Ectodermal cell (in vitro differentiated cells): ENCODE measurements at regions not wholly inside any gene's neighbourhood (a gene's known extent, or its start where the extent isn't known, plus 50 kb on each side); places are given as distances from the start of the nearest gene placed in this dataset.

Experiments
- H3K27ac ChIP-seq: 2 replicates; pipeline ENCODE4 v1.7.0; 2013; ENCODE audit warnings: mild to moderate bottlenecking, low read depth, low read length; ENCODE audit not compliant: insufficient read depth, poor library complexity, severe bottlenecking
- H3K27me3 ChIP-seq: 2 replicates; pipeline ENCODE4 v1.7.0; 2013; ENCODE audit warnings: mild to moderate bottlenecking, low read length; ENCODE audit not compliant: insufficient read depth, control insufficient read depth, poor library complexity, severe bottlenecking
- H3K36me3 ChIP-seq: one replicate; pipeline ENCODE4 v1.7.0; 2013; ENCODE audit warnings: low read length; ENCODE audit not compliant: control insufficient read depth, insufficient read depth
- H3K4me1 ChIP-seq: one replicate; pipeline ENCODE4 v1.7.0; 2013; ENCODE audit warnings: low read length; ENCODE audit not compliant: control insufficient read depth, insufficient read depth
- H3K4me3 ChIP-seq: 2 replicates; pipeline ENCODE4 v1.7.0; 2013; ENCODE audit warnings: low read depth, low read length, control low read depth; ENCODE audit not compliant: insufficient read depth
- H3K9me3 ChIP-seq: 2 replicates; pipeline ENCODE4 v1.7.0; 2013; ENCODE audit warnings: mild to moderate bottlenecking, low read length, moderate library complexity; ENCODE audit not compliant: control insufficient read depth
- WGBS, 2 experiments: methylation state at CpG; one replicate each; pipeline ENCODE4 v1.1.7; 2013; ENCODE audit warnings: missing lambda C conversion rate in 2 of 2; 5-methylcytosine and 5-hydroxymethylcytosine counted together

DNA sequence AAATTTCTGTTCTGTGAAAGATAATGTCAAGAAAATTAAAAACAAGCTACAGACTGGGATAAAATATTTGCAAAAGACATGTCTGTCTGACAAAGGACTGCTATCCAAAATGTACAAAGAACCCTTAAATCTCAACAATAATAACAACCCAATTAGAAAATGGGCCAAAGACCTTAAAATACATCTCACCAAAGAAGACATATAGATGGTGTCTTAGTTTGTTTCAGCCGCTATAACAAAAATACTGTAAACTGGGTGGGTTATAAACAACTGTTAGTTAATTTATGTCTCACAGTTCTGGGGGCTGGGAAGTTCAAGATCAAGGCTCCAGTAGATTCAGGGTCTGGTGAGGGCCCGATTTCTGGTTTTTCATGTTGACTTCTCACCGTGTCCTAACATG is 106.2 kb upstream of the AGTR1 start:
- Histone ChIP-seq H3K4me3 (no peak overlapping the region), H3K36me3 (no peaks in the 10 kb centered on the region), H3K27ac (no peak overlapping the region), H3K27me3 (no peaks in the 10 kb centered on the region), H3K4me1 (no peaks in the 10 kb centered on the region), H3K9me3 (no peaks in the 10 kb centered on the region)
- WGBS, 2 experiments = 91 to 93% methylated on average over 3 of the region's 3 CpGs

DNA sequence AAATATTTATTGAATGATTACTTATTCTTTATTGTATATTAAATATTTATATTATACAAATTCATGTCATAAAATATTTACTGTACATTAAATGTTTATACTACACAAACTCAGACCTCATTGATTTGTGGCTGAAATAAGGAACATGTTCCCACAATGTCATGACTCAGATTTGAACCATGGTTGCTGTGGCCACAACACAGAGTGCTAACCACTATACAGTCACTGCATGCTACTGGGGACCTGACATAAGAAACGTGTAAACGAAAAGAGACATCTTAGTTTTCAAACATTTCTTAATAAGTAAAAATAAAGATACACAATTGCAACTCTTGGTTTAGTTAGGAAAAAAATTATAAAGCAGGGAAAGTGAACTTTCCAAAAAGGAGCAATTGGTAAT is 99.1 kb upstream of the AGTR1 start:
- no peaks in the 10 kb centered on the region for H3K27me3 ChIP-seq
- no peaks in the 10 kb centered on the region for H3K4me1 ChIP-seq
- no CpG with 5 or more reads among the region's 2 CpGs for WGBS, 2 experiments
- H3K4me3 ChIP-seq = no peak overlapping the region
- no peaks in the 10 kb centered on the region for H3K9me3 ChIP-seq
- H3K36me3 ChIP-seq = no peaks in the 10 kb centered on the region
- no peak overlapping the region for H3K27ac ChIP-seq

- Histone ChIP-seq H3K27ac (no peak overlapping the region), H3K4me1 (no peaks in the 10 kb centered on the region)
- 88 to 95% methylated on average over 5 of the region's 5 CpGs for WGBS, 2 experiments
Measured at GRCh38 chr3:148599481-148599880, 98.2 kb upstream of the AGTR1 start.

GRCh38 chr3:148600440-148600839 is 97.3 kb upstream of the AGTR1 start:
- Histone ChIP-seq H3K4me3 (no peak overlapping the region), H3K27ac (no peak overlapping the region), H3K9me3 (no peaks in the 10 kb centered on the region), H3K36me3 (no peaks in the 10 kb centered on the region), H3K27me3 (no peaks in the 10 kb centered on the region), H3K4me1 (no peaks in the 10 kb centered on the region)
- 82 to 100% methylated on average over 1 of the region's 1 CpG for WGBS, 2 experiments

More at GRCh38 chr3:148599481-148599880, 98.2 kb upstream of the AGTR1 start:
- Histone ChIP-seq H3K27me3 (no peaks in the 10 kb centered on the region), H3K4me3 (no peak overlapping the region), H3K9me3 (no peaks in the 10 kb centered on the region), H3K36me3 (no peaks in the 10 kb centered on the region)

DNA sequence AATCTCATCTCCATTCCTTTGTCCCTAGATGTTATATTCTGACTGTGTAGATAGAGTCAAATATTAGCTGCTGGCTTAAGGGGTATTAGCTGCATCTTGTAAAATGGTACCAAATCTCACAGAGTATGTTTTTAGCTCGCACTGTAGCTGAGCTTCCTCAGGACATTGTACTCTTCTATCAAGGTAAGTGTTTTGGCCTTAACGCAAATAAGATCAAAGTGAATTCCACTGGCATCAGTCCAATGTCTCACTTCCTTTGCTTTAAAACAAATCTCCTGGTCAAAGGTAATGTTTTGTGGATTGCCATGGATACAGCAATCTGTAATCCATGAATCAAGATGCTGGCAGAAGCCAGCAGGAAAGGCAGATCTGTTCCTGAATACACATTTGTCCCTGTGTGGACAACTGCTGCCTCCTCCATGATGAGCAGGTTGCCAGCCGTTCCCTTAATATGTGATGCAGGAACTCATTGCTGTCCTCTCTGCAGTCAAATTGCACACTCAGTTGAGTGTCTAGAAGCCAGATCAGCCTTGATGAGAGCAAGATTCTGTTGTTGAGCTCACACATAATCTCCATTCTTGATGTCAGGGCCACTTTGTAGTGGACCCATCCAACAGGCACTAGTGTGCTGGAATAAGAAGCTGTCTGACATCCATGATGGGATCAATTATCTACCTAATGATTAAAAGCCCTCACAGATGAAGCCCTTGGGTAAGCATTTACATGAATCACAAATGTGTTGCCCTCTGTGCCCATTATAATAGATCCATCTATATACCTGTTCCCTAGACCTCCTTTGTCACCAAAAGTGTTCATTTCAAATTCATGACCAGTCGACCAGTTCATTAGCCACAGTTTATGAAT is 96.6 kb upstream of the AGTR1 start:
- Histone ChIP-seq H3K9me3 (no peaks in the 10 kb centered on the region), H3K27ac (no peak overlapping the region), H3K4me3 (no peak overlapping the region), H3K36me3 (no peaks in the 10 kb centered on the region), H3K4me1 (no peaks in the 10 kb centered on the region), H3K27me3 (no peaks in the 10 kb centered on the region)
- 83 to 84% methylated on average over 4 of the region's 4 CpGs for WGBS, 2 experiments

- no peak overlapping the region for H3K27ac ChIP-seq
- WGBS, 2 experiments = 75 to 86% methylated on average over 1 of the region's 3 CpGs
- no peaks in the 10 kb centered on the region for H3K36me3 ChIP-seq
- H3K4me3 ChIP-seq = no peak overlapping the region
- no peaks in the 10 kb centered on the region for H3K9me3 ChIP-seq
- no peaks in the 10 kb centered on the region for H3K27me3 ChIP-seq
- no peaks in the 10 kb centered on the region for H3K4me1 ChIP-seq
Measured at GRCh38 chr3:148601766-148602685, 95.7 kb upstream of the AGTR1 start.

- Histone ChIP-seq H3K27me3 (no peaks in the 10 kb centered on the region), H3K36me3 (no peaks in the 10 kb centered on the region), H3K4me1 (no peaks in the 10 kb centered on the region), H3K4me3 (no peak overlapping the region), H3K9me3 (no peaks in the 10 kb centered on the region), H3K27ac (no peak overlapping the region)
- 87 to 90% methylated on average over 9 of the region's 9 CpGs for WGBS, 2 experiments
Measured at GRCh38 chr3:148604270-148605085, 93.2 kb upstream of the AGTR1 start.

DNA sequence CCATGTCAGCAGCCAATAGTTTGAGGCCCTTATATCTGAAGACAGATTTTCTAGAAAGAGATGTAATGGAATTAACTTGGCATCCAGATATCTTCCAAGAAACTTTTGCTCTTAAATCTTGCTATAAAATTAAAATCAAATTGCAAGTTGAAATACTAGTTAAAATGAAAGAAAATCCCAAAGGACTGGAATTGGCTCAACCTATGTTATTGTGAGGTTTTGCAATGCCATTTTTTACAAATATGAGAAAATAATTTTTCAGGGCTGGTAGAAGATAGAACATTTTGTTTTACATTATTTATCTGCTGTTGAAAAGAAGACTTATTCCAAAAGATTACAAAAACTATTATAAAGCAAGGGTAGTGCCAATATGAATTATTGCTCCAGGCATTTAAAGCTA is 92.2 kb upstream of the AGTR1 start:
- Histone ChIP-seq H3K9me3 (no peaks in the 10 kb centered on the region), H3K4me1 (no peaks in the 10 kb centered on the region), H3K36me3 (no peaks in the 10 kb centered on the region), H3K4me3 (no peak overlapping the region), H3K27ac (no peak overlapping the region), H3K27me3 (no peaks in the 10 kb centered on the region)

DNA sequence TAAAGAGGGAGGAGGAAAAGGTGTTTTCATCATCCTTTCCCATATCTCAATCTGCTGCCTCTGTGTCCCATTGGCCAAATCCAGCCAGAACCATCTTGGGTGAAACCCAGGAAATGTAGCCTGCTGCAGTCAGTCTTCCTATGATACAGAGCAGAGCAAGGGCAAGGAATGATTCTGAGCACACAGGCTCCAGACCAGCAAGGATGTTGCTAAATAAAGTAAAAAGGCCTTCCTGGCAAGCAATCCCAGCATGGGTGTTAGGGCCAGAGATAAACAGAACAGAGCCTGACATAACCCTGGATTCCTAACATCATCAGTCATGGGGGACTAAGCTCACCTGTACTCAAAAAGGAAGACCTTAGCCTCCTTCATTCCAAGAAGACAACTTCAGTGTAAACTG is 90.7 kb upstream of the AGTR1 start:
- Histone ChIP-seq H3K4me1 (no peaks in the 10 kb centered on the region), H3K9me3 (no peaks in the 10 kb centered on the region), H3K36me3 (no peaks in the 10 kb centered on the region), H3K27me3 (no peaks in the 10 kb centered on the region), H3K27ac (no peak overlapping the region), H3K4me3 (no peak overlapping the region)

DNA sequence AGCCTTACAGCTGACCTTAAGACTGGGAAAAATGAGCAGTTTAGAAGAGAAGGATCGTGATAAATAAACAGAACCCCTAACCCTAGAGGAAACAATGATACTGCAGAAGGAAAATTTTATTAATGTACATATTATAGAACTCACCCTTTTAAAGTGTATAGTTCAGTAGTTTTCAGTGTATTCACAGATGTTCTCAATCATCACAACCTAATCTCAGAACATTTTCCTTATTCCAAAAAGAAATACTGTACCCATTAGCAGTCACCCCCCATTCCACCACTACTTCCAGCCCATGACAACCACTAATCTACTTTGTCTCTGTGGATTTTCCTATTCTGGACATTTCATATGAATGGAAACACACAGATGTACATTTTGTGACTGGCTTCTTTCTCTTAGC is 90.2 kb upstream of the AGTR1 start:
- Histone ChIP-seq H3K27me3 (no peaks in the 10 kb centered on the region), H3K36me3 (no peaks in the 10 kb centered on the region), H3K4me1 (no peaks in the 10 kb centered on the region), H3K27ac (no peak overlapping the region), H3K9me3 (no peaks in the 10 kb centered on the region), H3K4me3 (no peak overlapping the region)
- 100% methylated on average over 1 of the region's 1 CpG; no CpG with 5 or more reads in 1 of the 2 experiments for WGBS, 2 experiments
